GM19043 (cell line): ENCODE measurements at regions not wholly inside any gene's neighbourhood (a gene's known extent, or its start where the extent isn't known, plus 50 kb on each side); places are given as distances from the start of the nearest gene placed in this dataset.

ENCODE experiments used
- ATAC-seq: cut with Tn5 transposase; IDR thresholded peaks from one replicate; pipeline ENCODE4 v1.9.1; 2021; ENCODE audit warnings: low read depth; ENCODE audit not compliant: unreplicated experiment

GRCh38 chr9:108475813-108476212 is 380.0 kb downstream of the ACTL7B start:
- ATAC-seq = no peak

GRCh38 chr9:108474356-108474755 is 381.4 kb downstream of the ACTL7B start:
- ATAC-seq = no peak

DNA sequence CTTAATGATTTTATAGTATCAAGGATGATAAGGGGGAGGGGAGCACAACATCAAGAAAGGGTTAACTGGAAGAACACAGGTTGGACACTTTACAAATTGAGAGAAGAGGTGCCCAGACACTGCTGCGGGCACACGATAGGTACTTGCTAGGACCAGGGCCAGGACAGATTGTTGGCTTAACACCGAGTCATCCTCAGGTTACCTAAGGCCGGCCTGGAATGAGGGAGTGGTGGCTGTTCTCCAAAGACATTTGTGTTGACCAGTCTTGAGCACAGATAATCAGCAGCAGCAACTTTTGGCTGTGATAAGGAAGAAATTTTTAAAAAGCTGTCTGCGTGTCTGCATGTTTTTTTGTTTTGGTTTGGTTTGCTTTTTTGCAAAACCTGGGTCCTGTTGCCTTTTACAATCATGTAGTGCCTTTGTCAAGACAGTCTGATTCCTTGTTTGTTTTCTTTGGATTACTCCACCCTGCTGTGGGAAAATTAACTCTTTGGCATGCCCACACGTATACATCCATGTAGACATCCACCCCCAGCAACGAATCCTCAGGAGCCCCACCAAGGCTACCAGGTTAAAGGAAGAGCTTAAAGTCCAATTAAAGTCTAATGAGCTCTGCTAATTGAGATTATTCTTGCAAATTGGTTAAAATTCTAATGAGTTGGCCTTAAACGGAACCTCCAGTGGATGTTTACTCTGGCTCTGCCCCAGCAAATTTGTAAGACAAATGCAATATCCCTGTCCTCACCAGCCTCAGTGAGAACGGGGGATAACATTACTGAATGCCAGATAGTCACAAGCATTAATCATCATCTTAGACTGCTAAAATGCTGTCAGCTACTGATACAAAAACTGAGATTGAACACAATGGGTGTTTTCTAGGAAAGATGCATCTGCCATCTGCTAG is 382.3 kb downstream of the ACTL7B start:
- ATAC-seq = no peak

- ATAC-seq = no peak
Measured at GRCh38 chr9:108469654-108470053, 386.1 kb downstream of the ACTL7B start.

- ATAC-seq = peak; percentile 68
Measured at GRCh38 chr9:108468364-108468763, 387.4 kb downstream of the ACTL7B start.

DNA sequence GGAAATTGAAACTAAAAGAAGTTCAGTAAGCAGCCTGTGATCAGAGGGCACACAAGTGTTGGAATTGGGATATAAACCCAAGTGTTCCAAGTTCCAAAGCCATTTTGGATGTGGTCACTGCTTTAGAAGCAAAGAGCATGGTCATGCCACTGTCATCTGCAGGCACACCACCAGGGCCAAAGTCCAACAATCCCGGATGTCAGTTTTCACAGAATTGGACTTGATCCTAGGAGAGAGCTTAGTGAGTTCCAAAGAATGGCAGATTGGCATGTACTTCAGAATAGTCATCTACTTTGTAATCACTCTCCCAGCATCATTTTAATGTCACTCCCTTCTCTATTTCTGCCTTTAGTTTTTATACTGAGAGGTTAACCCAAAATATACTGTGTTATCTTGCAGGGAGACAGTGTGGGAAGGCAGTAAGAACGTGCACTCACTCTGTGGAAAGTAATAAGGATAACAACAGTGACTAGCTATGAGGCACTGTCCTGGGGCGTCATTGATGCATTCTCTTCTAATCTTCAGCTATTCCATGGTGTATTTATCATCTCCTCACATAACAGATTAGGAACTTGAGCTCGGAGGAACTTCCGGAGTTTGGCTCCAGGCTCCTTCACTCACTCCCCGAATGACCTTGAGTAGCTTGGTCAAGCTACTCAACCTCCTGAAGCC is 388.0 kb downstream of the ACTL7B start:
- ATAC-seq = no peak

DNA sequence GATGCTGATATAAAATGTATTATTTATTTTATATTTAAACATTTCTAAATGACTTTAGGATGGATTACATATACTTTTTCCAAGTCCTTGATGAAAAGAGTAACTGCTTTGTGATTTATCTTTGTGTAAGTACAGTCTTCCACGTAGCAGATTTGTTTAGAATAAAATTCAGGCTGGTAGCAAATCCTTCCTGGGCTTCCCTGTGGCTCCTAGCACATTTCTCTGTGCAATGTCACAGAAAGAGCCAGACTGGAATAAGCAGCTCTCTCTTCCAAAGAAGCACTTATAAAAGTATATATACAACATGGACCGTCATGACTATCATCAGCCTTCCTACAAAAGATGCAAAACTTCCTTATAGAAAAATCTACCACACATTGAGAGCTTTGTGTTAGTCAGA is 388.6 kb downstream of the ACTL7B start:
- no peak for ATAC-seq

DNA sequence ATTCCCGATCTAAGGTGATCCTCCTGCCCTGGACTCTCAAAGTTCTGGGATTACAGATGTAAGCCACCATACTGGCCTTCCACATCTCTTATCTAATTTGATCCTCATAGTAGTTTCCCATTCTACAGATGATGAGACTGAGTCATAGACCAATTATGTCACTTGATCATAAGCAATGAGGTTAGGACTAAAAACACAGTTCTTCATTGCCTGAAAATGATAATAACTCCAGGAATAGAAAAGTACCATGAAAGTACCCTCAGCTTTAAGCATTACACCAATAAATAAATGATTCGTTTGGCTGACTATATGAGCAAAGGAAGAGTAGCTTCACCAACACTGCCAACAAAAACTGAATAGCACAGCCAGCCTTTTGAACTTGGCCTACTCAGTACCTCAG is 389.5 kb downstream of the ACTL7B start:
- ATAC-seq = no peak

DNA sequence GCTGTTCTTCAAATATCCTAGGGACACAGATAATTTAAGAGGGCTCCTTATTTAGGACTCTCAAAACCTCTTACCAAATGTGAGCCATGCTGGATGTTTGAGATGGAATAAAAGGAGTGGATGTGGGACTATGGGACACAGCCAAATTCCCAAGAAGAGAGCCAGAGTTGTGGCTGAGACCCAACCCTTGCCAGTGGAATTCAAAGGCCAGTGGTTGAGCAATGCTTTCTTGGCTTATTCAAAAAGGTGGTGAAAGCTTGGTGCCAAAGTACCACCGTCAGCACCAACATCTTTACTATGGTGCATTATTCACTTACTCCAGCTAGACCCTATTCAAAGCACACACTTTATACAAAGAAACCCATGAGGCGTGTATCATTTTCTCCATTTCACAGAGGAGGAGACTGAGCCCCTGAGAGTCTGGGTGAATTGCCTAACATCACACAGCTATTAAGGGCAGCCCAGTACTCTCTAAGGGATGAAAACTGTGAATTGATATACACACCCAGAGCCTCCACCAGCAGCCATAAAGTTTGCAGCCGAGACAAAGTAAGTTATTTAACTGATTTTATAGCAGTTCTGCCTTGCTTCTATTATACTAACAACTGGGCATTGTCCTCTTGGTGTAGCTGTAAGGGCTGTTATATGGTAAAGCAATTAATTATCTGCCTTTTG is 391.7 kb downstream of the ACTL7B start:
- ATAC-seq = no peak

- ATAC-seq = no peak
Measured at GRCh38 chr9:108456903-108457302, 398.9 kb downstream of the ACTL7B start.

- ATAC-seq = no peak
Measured at GRCh38 chr9:108445431-108446071, 410.2 kb downstream of the ACTL7B start.

GRCh38 chr9:108444400-108445358 is 411.1 kb downstream of the ACTL7B start:
- ATAC-seq = no peak

GRCh38 chr9:108443741-108444140 is 412.0 kb downstream of the ACTL7B start:
- ATAC-seq = no peak

- ATAC-seq = no peak
Measured at GRCh38 chr9:108443019-108443633, 412.7 kb downstream of the ACTL7B start.

GRCh38 chr9:108442627-108443018 is 413.2 kb downstream of the ACTL7B start:
- ATAC-seq = no peak

GRCh38 chr9:108441726-108442125 is 414.1 kb downstream of the ACTL7B start:
- ATAC-seq = no peak

DNA sequence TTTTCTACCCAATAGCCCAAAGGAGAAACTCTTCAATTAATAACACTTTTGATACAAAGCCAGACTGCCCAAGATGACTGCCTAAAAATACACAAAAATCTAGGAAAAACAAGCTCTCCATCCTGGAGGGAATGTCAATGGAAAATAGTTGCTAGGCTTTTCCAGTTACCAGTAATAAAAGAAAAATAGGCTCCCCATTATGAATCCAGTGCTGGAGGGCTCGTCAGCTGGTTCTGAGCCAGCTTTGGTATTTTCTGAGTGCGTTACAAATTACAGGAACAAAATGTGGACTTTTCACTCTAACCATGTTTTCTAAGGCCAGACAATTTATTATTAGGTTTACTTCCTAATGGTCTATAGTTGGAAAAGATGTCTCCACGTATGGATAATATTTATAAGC is 414.5 kb downstream of the ACTL7B start:
- ATAC-seq = no peak

- ATAC-seq = no peak
Measured at GRCh38 chr9:108439947-108440346, 415.8 kb downstream of the ACTL7B start.

- no peak for ATAC-seq
Measured at GRCh38 chr9:108437656-108438055, 418.1 kb downstream of the ACTL7B start.
